DMS153 (cell line): ENCODE measurements at regions not wholly inside any gene's neighbourhood (a gene's known extent, or its start where the extent isn't known, plus 50 kb on each side); places are given as distances from the start of the nearest gene placed in this dataset.
A peak's percentile ranks its signal among the peaks of the same experiment; 100 is the strongest.
"Not testable (repeated sequence)": the region's sequence is repeated elsewhere in the genome, so short reads cannot be mapped to it uniquely, and the experiment has no call there.

ENCODE experiments used
- DNase-seq: peaks from one replicate; lab custom pipeline; 2025; lab: John Stamatoyannopoulos, UW

GRCh38 chr5:41995193-41995592 is 70.1 kb downstream of the FBXO4 start:
- DNase-seq = no peak

- no peak for DNase-seq
Observed at GRCh38 chr5:42001673-42002072, 76.6 kb downstream of the FBXO4 start.

- not testable (repeated sequence) for DNase-seq
Observed at GRCh38 chr5:42003852-42004251, 78.8 kb downstream of the FBXO4 start.

- DNase-seq = no peak
Observed at GRCh38 chr5:42005561-42006153, 80.6 kb downstream of the FBXO4 start.

GRCh38 chr5:42013561-42013960 is 88.5 kb downstream of the FBXO4 start:
- no peak for DNase-seq

GRCh38 chr5:42015254-42015653 is 90.2 kb downstream of the FBXO4 start:
- DNase-seq = no peak

GRCh38 chr5:42015681-42016080 is 90.6 kb downstream of the FBXO4 start:
- no peak for DNase-seq

- DNase-seq = no peak
Observed at GRCh38 chr5:42020788-42021530, 95.9 kb downstream of the FBXO4 start.

- no peak for DNase-seq
Observed at GRCh38 chr5:42021923-42022322, 96.8 kb downstream of the FBXO4 start.

- no peak for DNase-seq
Observed at GRCh38 chr5:42022383-42022972, 97.4 kb downstream of the FBXO4 start.

- no peak for DNase-seq
Observed at GRCh38 chr5:42026446-42026845, 101.4 kb downstream of the FBXO4 start.

- DNase-seq = no peak
Observed at GRCh38 chr5:42032137-42032536, 107.1 kb downstream of the FBXO4 start.

- no peak for DNase-seq
Observed at GRCh38 chr5:42035526-42035925, 110.4 kb downstream of the FBXO4 start.

- no peak for DNase-seq
Observed at GRCh38 chr5:42036379-42036778, 111.3 kb downstream of the FBXO4 start.

- DNase-seq = no peak
Observed at GRCh38 chr5:42037379-42037932, 112.4 kb downstream of the FBXO4 start.

GRCh38 chr5:42043400-42043799 is 118.3 kb downstream of the FBXO4 start:
- no peak for DNase-seq

- DNase-seq = peak; percentile 35
Observed at GRCh38 chr5:42057254-42057690, 132.2 kb downstream of the FBXO4 start.

GRCh38 chr5:42059291-42059690 is 134.2 kb downstream of the FBXO4 start:
- no peak for DNase-seq

GRCh38 chr5:42059778-42060464 is 134.8 kb downstream of the FBXO4 start:
- DNase-seq = no peak

- DNase-seq = no peak
Observed at GRCh38 chr5:42061121-42061520, 136.0 kb downstream of the FBXO4 start.

- DNase-seq = no peak
Observed at GRCh38 chr5:42064821-42065220, 139.7 kb downstream of the FBXO4 start.

GRCh38 chr5:42066131-42066530 is 141.1 kb downstream of the FBXO4 start:
- DNase-seq = no peak
